Left colon (tissue), 2 donors: ENCODE measurements at regions not wholly inside any gene's neighbourhood (a gene's known extent, or its start where the extent isn't known, plus 50 kb on each side); places are given as distances from the start of the nearest gene placed in this dataset.
"Not testable (repeated sequence)": the region's sequence is repeated elsewhere in the genome, so short reads cannot be mapped to it uniquely, and the experiment has no call there.

Experiments used
- ATAC-seq: fragments of 200-7000 bp; cut with Tn5 transposase; one replicate; pipeline ENCODE4 v1.9.1; 2020; ENCODE audit warnings: mild to moderate bottlenecking, moderate library complexity
- DNase-seq, 2 donors: peaks; one replicate each; pipeline ENCODE4 v3.0.0-alpha.2; 2020
- intact Hi-C, 2 donors: fragments of 100-400 bp; cut with DNase I in 1 of 2; cut with micrococcal nuclease in 1 of 2; formaldehyde crosslinking; loops; one replicate each; pipeline versions ENCODE4 v1.11.2 to v1.14.0; 2022; cut with DNase I, micrococcal nuclease
- donor health status: DM: no; HTN: no; CAD: no.
- donor health status: DM: yes; HTN: yes; CAD: no.

DNA sequence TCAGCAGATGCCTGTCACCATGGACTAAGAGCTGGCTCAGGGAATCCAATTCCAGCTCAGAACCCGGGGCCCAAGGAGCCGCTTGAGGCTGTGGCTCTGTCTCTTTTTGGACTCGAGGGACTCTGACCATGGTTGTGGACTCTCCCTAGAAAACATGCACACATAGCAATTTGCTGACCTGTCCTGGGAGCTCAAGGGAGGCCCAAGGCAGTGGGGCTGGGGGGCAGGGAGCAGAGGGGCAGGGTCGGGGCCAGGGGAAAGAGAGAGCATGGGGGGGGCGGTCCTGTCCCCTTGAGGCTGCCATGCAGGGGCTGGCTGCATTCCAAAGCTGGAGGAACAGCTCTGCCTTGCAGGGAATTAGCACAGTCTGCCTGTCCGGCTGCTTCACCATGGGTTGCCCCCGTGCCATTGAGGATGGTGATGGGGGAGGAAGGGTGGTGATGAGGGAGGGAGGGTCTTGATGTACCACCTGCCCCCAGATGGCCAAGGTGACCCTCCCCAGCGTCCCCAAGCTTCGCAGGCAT lies 190.1 kb downstream of the GOLGA6L6 start:
- intact Hi-C loops = loop anchor here in 1 of 2 donors (5.0 kb wide), 1 partner anchor 36 kb away; no protein-coding TSS in a partner anchor
- no peak for ATAC-seq
- DNase-seq = no peak

DNA sequence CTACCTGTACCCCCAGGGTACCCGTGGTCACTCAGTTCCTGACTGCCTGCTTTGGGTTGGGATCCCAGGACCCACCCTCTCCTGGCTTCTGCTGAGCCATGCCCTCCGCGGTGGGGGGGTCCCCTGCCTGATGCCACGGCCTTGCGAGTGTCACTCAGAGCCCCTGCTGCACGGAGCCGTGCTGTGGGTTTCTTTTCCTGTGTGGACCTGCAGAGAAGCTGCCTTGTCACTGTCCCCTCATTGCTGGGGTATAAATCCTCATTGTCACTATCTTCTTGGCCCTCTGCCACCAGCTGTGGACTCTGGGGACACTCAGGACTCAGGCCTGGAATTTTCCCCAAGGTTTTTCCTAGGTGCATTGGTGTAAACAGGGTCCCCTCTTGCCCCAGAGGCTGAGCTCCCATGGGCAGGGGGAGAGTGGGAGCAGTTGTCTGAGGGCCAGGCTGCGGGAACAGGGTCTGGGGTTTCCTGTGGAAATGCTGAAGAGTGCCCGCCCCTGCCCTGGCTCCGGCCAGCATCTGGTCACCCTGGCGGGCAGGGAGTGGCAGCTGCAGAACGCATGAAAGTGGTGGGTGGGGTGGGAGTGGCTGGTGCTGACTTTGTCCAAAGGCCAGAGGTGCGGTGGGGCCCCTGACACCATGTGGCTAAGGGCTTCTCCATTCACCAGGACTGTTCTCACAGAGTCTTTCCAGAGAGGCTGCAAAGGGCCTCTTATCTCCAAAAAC lies 191.7 kb downstream of the GOLGA6L6 start:
- intact Hi-C loops = loop anchor here in 1 of 2 donors (5.0 kb wide), 1 partner anchor 37 kb away; no protein-coding TSS in a partner anchor
- DNase-seq (no peak), ATAC-seq (peak; percentile 33)

DNA sequence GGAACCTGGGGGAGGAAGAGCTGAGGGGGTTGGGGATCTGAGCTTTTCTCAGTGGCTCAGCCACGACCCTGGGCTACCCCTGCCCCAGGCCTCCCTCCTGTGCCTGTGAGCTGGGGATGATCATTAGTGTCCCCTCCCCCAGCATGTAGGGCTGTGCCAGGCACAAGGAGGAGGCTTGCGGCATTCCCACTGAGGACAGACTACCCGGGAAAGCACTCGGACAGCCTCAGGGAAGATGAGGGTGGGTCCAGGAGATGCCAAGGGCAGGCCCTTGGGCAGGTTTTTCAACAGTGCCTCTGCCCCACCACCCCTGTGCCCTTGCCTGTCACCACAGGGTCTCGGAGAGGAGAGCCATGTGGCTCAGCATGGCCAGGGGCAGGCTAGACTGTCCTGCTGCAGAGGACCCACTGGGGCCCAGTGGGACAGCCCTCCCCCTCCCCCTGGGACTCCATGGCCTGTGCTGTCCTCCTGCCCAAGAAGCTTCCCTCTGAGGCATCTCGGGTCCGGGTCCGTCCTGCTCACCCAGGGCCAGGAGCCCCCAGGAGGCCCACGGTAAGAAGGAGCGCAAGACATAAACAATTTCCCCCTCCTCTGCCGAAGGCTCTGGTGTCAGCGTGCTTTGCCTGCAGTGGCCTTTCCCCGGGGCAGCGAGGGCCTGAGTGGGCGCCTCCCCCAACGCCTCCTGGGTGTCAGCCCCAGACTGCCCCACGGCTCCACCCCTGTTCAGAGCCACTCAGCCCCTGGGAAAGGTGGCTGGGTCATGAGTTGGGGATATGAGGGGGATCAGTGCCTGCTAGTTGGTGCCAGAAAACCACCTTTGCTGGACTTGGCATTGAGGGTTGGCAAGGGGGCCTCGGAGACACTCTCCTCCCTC lies 192.5 kb downstream of the GOLGA6L6 start:
- intact Hi-C loops = no loop called here
- no peak for DNase-seq
- ATAC-seq = no peak

DNA sequence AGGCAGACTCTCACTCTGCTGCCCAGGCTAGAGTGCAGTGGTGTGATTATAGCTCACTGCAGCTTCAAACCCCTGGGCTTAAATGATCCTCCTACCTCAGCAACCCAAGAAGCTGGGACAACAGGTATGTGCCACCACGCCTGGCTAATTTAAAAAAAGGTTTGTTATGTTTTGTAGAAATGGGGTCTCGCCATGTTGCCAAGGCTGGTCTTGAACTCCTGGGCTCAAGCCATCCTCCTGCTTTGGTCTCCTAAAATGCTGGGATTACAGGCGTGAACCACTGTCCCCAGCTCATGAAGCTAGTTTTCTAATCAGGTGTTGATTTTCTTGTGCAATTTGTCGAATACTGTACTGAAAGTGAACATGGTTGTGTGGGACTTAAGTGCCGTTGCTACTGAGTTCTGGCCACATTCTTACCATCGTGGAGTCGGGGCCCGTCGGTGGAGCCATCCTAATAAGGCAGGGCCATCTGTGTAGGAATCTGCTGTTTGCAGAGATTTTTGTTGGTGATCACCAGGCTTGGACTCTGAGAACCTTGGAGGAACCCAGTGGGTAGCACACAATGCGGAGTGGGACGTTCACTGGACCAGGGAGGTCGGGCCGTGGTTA lies 193.2 kb downstream of the GOLGA6L6 start:
- intact Hi-C loops = no loop called here
- ATAC-seq (no peak), DNase-seq (no peak)

DNA sequence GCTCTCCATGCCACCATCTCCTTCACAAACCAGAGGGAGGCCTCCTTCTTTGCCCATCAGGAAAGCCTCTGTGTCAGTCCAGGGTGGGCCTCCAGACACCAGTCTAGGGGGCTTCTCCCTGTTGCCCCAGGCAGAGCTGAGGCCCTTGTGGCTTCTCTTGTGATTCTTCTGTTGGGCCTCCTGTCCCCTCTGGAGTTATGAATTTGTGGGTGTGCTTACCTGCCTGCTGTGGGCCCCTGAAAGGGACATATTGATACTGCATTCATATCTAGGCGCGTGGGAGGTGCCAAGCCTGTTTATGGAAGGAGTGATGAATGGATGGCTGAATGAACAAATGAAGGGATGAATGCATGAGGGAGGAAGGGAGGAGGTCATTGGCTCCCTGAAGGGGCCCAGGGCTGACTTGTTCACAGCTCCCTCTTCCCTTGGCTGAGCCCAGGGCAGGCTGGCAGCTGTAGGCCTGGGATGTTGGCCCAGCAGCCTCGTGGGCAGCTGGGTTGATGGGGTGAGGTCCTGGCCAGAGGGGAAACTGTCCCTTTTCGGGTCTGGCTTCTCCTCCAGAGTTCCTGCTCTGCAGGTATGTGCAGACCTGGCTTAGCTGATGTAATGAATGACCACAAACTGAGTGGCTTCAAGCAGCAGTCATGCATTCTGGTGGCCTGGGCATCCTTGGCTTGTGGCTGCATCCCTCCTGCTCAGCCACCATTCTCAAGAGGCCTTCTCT lies 195.4 kb downstream of the GOLGA6L6 start:
- ATAC-seq = no peak
- intact Hi-C loops = no loop called here

DNA sequence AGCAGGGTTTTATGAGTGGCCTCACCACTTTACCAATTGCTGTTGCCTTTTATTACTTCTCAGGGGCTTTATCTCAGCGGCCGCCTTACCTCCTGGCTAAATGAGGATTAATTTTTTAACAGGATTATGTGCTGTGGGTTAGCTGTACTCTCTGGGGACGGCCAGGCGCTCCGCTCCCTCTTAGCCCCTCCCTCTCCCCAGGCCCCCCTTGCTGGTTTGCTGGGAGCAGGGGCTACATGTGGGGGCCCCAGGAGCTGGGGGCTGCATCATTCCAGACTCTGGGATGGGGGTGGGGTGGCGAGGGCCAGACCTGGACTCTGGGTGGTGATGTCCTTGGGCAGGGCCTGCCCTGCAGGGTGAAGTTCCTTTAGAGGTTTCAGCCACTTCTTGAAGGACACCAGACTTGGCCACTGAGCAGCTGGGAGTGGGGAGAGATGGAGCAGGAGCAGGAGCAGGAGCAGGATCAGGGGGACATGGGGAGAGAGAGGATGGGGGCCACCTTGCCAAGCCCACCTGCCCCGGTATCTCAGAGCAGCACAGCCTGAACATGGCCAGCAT lies 196.1 kb downstream of the GOLGA6L6 start:
- DNase-seq = peak in 1 of 2 donors; percentile 5
- ATAC-seq = no peak
- intact Hi-C loops = no loop called here

More for the DNA sequence above, 195.4 kb downstream of the GOLGA6L6 start:
- peak in 1 of 2 donors; percentile 2 for DNase-seq

DNA sequence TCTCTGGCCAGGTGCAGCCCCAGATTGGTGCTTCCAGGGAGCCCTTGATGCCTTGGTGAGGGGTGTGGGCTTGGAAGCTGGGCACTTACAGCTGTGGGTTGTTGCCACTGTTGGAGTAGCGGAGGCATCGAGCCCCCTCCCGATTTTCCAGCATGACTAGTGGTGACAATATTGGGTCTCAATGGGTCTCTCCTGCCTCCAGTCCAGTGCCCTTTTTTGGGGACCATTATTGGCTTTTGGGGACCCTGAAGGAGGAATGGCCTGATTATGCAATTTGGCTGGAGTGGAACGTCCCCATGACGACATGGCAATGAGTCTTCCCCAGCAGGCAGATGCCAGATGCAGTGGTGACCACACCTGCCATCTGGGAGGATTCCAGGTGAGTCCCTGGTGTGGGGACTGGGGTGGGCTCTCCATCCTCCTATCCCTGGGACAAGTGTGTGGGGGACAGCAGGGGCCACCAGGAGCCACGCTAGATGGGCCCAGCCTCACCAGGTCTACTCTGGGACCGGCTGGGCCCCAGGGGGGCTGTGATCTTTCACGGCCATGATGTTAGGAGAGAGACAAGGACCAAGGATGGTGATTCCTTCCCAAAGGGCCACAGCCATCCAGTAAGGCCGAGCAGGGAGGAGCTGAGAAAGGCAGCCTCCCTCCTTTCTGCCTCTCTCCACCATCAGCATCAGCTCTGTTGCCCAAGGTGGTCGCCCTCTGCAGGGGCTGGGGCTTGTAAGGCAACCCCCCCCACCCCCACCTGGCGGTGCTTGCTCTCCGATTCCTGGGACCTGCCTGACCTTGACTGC lies 196.8 kb downstream of the GOLGA6L6 start:
- intact Hi-C loops = loop anchor here in 1 of 2 donors (5.0 kb wide), 1 partner anchor 68 kb away; no protein-coding TSS in a partner anchor
- ATAC-seq = no peak
- peak in 1 of 2 donors; percentile 1 for DNase-seq

DNA sequence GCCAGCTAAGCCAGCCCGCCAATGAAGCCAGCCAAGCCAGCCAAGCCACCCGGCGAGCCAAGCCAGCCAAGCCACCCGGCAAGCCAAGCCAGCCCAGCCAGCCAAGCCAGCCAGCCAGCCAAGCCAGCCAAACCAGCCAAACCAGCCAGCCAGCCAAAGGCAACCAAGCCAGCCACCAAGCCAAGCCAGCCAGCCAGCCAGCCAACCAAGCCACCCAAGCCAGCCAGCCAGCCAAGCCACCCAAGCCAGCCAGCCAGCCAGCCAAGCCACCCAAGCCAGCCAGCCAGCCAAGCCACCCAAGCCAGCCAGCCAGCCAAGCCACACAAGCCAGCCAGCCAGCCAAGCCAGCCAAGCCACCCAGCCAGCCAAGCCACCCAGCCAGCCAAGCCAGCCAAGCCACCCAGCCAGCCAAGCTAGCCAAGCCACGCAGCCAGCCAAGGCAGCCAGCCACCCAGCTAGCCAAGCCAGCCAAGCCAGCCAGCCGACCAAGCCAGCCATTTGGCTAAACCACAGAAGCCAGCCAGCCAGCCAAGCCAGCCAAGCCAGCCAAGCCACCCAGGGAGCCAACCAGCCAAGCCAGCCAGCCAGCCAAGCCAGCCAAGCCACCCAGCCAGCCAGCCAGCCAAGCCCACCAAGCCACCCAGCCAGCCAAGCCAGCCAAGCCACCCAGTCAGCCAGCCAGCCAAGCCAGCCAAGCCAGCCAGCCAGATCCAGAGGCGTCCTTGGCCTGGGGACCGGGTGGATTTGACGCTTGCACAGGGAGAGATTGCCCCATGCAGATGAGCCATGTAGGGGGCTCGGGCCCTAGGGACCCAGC lies 198.0 kb downstream of the GOLGA6L6 start:
- ATAC-seq = not testable (repeated sequence)
- intact Hi-C loops = loop anchor here in 1 of 2 donors (5.0 kb wide), 1 partner anchor 66 kb away; no protein-coding TSS in a partner anchor
- peak; percentile 4 to 32 for DNase-seq

DNA sequence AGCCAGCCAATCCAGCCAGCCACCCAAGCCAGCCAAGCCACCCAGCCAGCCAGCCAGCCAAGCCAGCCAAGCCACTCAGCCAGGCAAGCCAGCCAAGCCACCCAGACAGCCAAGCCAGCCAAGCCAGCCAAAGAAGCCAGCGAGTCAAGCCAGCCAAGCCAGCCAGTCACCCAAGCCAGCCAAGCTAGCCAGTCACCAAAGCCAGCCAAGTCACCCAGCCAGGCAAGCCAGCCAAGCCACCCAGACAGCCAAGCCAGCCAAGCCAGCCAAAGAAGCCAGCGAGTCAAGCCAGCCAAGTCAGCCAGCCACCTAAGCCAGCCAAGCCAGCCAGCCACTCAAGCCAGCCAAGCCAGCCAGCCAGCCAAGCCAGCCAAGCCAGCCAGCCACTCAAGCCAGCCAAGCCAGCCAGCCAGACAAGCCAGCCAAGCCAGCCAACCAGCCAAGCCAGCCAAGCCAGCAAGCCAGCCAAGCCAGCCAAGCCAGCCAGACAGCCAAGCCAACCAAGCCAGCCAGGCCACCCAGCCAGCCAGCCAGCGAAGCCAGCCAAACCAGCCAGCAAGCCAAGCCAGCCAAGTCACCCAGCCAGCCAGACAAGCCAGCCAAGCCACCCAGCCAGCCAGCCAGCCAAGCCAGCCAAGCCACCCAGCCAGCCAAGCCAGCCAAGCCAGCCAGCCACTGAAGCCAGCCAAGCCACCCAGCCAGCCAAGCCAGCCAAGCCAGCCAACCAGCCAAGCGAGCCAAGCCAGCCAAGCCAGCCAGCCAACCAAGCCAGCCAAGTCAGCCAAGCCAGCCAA lies 198.8 kb downstream of the GOLGA6L6 start:
- peak in 1 of 2 donors; percentile 2 for DNase-seq
- ATAC-seq = not testable (repeated sequence)
- intact Hi-C loops = loop anchor here in 1 of 2 donors (5.0 kb wide), 1 partner anchor 65 kb away; no protein-coding TSS in a partner anchor

DNA sequence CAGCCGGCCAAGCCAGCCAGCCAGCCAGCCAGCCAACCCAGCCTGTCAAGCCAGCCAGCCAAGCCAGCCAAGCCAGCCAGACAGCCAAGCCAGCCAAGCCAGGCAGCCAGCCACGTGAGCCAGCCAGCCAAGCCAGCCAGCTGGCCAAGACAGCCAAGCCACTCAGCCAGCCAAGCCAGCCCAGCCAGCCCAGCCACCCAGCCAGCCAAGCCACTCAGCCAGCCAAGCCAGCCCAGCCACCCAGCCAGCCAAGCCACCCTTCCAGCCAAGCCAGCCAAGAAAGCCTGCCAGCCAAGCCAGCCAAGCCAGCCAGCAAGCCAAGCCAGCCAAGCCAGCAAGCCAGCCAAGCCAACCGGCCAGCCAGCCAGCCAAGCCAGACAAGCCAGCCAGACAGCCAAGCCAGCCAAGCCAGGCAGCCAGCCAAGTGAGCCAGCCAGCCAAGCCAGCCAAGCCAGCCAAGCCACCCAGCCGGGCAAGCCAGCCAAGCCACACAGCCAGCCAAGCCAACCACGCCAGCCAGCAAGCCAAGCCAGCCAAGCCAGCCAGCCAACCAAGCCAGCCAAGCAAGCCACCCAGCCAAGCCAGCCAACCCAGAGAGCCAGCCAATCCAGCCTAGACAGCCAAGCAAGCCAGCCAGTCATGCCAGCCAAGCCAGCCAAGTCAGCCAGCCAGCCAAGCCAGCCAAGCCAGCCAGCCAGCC lies 199.5 kb downstream of the GOLGA6L6 start:
- peak; percentile 39 to 73 for DNase-seq

DNA sequence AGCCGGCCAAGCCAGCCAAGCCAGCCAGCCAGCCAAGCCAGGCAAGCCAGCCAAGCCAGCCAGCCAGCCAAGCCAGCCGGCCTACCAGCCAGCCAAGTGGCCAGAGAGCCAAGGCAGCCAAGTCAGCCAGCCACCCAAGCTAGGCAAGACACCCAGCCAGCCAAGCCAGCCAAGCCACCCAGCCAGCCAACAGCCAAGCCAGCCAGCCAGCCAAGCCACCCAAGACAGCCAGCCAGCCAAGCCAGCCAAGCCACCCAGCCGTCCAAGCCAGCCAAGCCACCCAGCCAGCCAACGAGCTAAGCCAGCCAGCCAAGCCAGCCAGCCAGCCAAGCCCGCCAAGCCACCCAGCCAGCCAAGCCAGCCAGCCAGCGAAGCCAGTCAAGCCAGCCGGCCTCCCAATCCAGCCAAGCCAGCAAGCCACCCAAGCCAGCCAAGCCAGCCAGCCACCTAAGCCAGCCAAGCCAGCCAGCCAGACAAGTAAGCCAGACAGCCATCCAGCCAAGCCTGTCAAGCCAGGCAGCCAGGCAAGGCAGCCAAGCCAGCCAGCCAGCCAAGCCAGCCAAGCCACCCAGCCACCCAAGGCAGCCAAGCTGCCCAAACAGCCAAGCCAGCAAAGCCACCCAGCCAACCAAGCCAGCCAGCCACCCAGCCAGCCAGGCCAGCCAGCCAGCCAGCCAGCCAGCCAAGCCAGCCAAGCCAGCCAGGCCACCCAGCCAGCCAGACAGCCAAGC lies 200.5 kb downstream of the GOLGA6L6 start:
- intact Hi-C loops = loop anchor here in 1 of 2 donors (5.0 kb wide), 1 partner anchor 64 kb away; no protein-coding TSS in a partner anchor
- peak; percentile 14 for ATAC-seq

More for the DNA sequence above, 199.5 kb downstream of the GOLGA6L6 start:
- ATAC-seq = peak; percentile 27
- intact Hi-C loops = loop anchor here in 1 of 2 donors (5.0 kb wide), 1 partner anchor 65 kb away; no protein-coding TSS in a partner anchor

DNA sequence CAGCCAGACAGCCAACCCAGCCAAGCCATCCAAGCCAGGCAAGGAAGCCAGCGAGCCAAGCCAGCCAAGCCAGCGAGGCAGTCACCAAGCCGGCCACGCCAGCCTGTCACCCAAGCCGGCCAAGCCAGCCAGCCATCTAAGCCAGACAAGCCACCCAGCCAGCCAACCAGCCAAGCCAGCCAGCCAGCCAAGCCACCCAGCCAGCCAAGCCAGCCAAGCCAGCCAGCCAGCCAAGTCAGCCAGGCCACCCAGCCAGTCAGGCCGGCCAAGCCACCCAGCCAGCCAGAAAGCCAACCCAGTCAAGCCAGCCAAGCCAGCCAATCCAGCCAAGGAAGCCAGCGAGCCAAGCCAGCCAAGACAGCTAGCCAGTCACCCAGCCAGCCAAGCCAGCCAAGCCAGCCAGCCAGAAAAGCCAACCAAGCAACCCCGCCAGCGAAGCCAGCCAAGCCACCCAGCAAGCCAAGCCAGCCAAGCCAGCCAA lies 201.2 kb downstream of the GOLGA6L6 start:
- ATAC-seq (peak; percentile 30), DNase-seq (peak; percentile 50 to 80)
- intact Hi-C loops = loop anchor here in 1 of 2 donors (5.0 kb wide), 1 partner anchor 63 kb away; no protein-coding TSS in a partner anchor

More for the DNA sequence above, 200.5 kb downstream of the GOLGA6L6 start:
- peak; percentile 34 to 71 for DNase-seq

DNA sequence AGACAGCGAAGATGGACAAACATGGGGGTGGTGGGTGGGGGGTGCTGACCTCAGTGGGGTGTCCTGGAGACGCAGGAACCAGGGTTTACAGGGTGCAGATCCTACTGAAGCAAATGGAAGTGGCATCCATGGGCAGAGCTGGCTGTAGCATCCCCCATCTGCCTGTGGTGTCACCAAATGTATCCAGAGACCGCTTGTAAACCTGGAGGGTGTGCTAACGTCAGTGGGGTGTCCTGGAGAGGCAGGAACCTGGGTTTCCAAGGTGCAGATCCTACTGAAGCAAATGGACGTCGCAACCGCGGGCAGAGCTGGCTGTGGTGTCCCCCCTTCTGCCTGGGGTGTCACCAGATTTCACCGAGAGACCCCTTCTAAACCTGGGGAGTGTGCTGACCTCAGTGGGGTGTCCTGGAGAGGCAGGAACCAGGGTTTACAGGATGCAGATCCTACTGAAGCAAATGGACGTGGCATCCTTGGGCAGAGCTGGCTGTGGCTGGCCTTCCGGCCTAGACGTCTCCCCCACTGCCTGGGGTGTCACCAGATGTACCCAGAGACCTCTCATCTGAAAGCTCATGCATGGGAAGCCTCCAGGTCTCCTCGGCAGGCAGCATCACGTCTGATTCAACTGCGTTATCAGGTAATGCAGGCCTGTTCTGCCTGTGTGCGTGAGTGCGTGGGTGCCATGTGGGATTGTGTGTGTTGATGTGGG lies 202.4 kb downstream of the GOLGA6L6 start:
- ATAC-seq, intact Hi-C loops: not testable (repeated sequence)
- peak in 1 of 2 donors; percentile 1 for DNase-seq
